HG02970 (cell line): ENCODE measurements at regions not wholly inside any gene's neighbourhood (a gene's known extent, or its start where the extent isn't known, plus 50 kb on each side); places are given as distances from the start of the nearest gene placed in this dataset.
"Not testable (repeated sequence)": the region's sequence is repeated elsewhere in the genome, so short reads cannot be mapped to it uniquely, and the experiment has no call there.

Experiments
- ATAC-seq: cut with Tn5 transposase; IDR thresholded peaks from one replicate; pipeline ENCODE4 v1.9.1; 2021; ENCODE audit warnings: mild to moderate bottlenecking, moderate library complexity, moderate number of reproducible peaks; ENCODE audit not compliant: unreplicated experiment, low FRiP score

GRCh38 chr1:113292603-113293255 lies 97.6 kb upstream of the MAGI3 start:
- ATAC-seq = no peak

GRCh38 chr1:113293256-113293626 lies 97.1 kb upstream of the MAGI3 start:
- ATAC-seq = no peak

GRCh38 chr1:113297749-113298148 lies 92.6 kb upstream of the MAGI3 start:
- no peak for ATAC-seq

- no peak for ATAC-seq
Measured at GRCh38 chr1:113298941-113299340, 91.4 kb upstream of the MAGI3 start.

- ATAC-seq = no peak
Measured at GRCh38 chr1:113302636-113303035, 87.7 kb upstream of the MAGI3 start.

GRCh38 chr1:113303267-113303666 lies 87.0 kb upstream of the MAGI3 start:
- no peak for ATAC-seq

GRCh38 chr1:113305029-113305428 lies 85.3 kb upstream of the MAGI3 start:
- not testable (repeated sequence) for ATAC-seq

- ATAC-seq = no peak
Measured at GRCh38 chr1:113307771-113308445, 82.4 kb upstream of the MAGI3 start.

- not testable (repeated sequence) for ATAC-seq
Measured at GRCh38 chr1:113312651-113313050, 77.7 kb upstream of the MAGI3 start.

- no peak for ATAC-seq
Measured at GRCh38 chr1:113314600-113314999, 75.7 kb upstream of the MAGI3 start.

GRCh38 chr1:113320272-113320671 lies 70.0 kb upstream of the MAGI3 start:
- ATAC-seq = no peak

- ATAC-seq = no peak
Measured at GRCh38 chr1:113320972-113321680, 69.2 kb upstream of the MAGI3 start.

GRCh38 chr1:113321771-113322387 lies 68.4 kb upstream of the MAGI3 start:
- no peak for ATAC-seq

GRCh38 chr1:113322439-113322838 lies 67.9 kb upstream of the MAGI3 start:
- ATAC-seq = no peak

- no peak for ATAC-seq
Measured at GRCh38 chr1:113325022-113325421, 65.3 kb upstream of the MAGI3 start.

GRCh38 chr1:113326976-113327375 lies 63.3 kb upstream of the MAGI3 start:
- no peak for ATAC-seq

GRCh38 chr1:113333056-113333455 lies 57.3 kb upstream of the MAGI3 start:
- ATAC-seq = no peak

GRCh38 chr1:113340038-113340437 lies 50.3 kb upstream of the MAGI3 start:
- no peak for ATAC-seq
